ENCODE measurements at regions not wholly inside any gene's neighbourhood (a gene's known extent, or its start where the extent isn't known, plus 50 kb on each side); places are given as distances from the start of the nearest gene placed in this dataset.

DNA sequence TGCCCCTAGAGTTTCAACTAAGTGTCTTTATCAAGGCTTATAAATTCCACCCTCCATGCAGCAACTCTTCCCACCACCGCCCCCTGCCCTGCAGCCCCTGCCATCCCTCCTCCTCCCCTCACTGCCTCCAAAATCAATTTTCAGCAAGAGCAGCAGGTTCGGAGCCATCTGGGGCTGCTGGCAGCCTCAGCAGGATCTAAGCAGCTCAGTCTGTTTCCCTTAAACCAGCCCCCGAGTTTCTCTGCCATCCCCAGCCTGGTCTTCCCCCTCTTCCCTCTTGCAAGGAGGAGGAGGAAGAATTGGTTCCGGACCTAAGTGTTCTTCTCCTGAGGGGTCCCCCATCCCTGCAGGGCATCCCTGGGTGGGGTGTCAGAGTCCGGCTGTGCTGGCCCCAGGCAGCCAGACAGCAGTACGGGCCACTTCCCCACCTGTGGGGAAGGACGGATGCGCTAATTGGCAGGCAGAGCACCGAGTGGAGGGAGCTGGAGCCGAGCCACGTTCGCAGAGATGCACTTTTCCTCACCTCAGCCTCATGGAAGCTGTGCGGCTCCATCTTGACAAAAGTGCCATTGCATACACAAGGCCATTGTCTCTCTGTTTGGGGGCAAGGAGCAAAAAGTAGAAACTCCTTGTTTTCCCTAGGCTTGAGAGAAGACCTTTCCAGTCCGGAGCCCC, 189.3 kb downstream of the KCNA5 start:
- no peak for DNase-seq

DNA sequence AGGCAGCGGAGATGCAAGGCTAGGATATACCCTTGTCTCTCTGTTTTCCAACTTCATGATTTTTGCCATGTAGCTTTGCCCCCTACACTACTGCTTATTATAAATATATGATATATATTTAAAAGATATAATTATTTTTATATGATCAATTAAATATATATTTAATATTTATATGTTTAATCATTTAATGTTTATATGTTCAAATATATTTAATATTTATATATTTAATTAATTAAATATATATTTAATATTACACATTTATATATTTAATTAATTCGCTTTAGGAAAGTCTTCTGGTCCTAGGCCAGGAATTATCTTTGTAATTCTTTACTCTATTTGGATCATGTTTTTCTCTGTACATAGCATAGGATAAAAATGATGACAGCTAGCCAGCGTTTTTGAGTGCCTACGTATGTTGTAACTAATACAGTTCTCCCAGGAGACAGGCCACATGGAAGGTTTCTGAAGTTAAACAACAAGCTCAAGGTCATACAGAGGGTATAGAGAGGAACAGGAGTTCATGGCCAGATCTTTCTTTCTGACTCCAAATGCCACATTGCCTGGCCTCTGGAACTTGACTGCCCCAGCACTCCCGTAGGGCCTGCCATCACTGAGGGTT, 192.5 kb downstream of the KCNA5 start:
- no peak for DNase-seq

DNA sequence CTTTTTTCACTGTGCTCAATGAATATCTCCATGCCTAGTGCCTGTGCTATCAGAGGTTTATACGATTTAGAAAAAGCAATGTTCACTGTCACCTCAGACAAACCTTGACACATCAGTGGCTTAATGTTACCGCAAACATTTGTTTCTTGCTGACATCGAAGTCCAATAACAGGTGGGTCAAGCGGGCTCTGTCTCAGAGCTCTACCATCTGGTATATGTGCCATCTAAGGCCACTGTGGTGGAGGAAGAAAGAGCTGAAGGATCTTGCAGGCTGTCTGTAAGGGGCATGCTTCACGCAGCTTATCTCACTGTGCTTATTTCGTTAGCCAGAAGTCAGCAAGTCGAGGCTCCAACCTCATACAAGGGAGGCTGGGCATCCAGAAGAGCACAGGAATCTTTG, 189.5 kb upstream of the NTF3 start:
- no peak for DNase-seq

DNA sequence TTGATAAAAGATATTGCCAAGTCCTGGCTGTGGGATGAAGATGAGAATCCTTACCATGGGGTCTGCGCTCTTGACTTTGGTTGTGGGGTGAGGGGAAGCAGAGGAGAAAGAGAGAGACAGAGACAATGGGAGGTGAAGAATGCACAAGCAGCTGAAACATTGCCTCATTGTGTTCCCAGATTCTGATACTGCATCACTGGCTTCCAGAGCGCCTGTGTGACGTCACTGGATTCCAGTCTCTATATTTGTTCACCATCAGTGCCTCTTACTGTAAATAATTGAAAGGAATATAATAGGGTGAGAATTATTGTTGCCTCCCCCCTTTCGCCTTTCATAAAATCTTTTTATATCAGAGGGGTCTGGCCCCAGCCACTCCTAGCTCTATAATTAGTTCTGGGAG, 188.9 kb upstream of the NTF3 start:
- no peak for DNase-seq

DNA sequence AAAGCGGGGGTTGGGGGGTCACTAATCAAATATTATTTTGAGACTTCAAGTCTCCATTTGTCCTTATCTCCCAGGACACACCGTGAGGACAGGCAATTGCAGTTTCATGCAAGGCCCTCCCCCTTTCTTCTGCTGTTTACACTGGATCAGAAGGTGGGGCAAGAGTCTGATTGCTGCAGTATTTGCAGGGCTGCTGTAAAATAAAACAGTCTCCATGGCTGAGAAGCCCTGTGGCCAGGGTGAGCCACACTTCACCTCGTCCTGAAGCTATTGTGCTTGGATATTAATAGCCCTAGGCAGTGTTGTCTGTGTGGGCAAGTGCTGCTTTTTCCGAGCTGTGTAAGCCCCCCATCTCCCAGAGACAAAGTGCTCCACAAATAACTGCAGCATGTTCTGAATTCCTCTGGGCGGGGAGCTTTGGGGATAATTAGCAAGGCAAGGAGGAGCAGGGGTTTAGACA, 187.4 kb upstream of the NTF3 start:
- DNase-seq, result no peak

DNA sequence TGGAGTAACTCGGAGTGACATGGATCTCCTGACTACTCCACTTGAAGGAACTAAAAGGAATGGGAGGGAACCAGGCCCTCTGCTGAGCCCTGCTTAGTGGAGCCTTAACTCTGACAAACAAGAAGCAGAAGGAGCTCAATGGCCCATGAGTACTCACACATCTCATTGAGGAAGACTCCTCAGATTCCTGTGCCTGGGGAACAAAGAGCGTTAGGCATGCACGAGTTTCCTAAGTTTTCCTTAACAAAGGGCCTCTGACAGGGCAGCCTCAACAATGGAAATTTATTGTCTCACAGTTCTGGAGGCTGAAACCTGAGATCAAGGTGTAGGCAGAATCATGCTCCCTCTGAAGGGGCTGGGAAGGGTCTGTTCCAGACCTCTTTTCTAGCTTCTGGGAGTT, 185.7 kb upstream of the NTF3 start:
- DNase-seq, result no peak

DNA sequence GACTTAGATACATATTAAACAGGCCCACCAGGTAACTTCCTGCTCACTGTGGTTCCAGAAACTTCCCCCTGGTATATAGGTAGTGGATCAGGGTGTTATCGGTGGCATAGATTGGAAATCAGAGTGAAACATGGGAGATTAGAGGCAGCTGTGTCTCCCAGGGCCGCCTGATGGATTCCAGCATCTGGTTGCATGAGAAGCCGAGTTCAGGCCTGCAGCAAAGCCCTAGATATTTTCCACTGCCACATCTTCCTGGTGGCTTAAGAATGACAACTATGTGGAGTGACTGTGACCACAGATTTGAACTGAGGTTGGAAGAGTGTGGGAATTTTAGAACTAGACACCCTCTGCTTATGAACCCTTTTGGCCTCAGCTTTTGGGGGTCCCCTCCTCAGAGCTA, 184.8 kb upstream of the NTF3 start:
- DNase-seq, result no peak

DNA sequence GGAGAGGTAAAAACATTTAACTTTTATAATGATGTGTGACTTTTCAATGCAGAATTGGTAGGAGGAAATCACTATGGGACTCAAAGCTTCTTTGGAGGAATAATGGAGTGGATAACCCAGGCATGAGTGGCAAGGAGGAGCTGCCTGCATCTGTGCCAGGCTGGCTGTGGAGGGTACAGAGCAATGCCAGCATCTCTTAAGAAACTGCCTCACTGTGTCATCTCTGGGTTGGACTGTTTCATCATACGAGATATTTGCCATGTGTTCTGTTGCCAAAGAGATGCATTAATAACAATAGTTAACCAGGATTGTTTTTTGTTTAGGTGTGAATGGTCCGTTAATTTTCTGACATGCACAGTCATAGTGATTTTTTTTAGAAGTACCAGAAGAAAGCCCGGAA, 183.7 kb upstream of the NTF3 start:
- DNase-seq, result no peak

DNA sequence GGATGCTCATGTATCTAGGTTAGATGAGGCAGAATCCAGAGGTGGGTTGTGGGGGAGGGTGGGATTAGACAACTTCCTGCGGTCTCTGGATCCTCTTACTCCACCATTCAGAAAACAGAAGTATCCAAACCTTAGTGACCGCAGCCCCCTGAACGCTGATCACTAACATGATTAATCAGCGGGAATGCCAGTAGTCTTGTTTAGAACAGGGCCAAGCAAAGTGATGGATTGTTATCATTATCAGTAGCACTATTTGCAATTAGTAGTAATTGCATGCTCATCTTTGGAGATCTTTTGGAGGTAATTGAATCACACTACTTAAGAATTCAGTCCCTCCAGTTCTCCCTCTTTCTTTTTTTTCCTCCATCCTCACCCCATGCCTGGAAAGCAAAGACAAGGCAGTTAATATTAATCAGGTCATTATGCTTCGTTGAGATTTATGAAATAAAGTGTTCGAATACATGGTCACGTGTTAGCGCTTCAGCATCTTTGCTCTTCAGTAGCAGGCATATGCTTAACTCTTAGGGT, 182.8 kb upstream of the NTF3 start:
- DNase-seq, result no peak

DNA sequence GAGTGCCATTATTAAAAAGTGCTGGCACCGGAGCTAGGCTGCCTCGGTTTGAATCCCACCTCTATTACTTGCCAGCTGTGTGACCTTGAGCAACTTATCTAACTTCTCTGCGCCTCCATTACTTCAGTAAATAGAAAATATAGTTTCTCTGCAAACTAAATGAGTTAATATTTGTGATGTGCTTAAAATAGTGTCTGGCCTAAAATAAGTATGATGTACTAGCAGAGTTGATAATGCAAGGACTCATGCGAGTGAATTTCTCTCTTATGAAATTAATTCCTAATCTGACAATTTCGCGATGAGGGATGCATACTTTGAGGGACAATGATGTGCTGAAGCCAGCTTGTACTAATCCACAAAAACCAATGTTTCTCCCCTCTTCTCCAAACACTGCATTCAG, 180.8 kb upstream of the NTF3 start:
- DNase-seq, result no peak

DNA sequence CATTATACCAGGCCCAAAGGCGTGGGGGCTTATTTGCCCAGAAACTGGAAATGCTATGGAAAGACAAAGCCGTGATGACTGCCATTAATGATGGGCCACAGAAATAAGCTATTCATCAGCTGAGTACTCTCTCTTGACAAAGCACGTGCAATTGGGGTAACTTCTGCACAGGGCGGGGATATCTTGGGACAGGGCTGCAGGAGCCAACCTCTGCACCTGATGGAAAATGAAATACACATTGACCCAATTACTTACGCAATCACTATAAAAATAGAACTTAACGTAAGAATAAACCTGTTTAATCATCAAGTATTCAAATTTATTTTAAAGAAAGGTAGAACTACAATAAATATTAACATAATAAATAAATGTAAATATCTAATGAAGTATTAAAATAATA, 180.1 kb upstream of the NTF3 start:
- DNase-seq, result no peak

DNA sequence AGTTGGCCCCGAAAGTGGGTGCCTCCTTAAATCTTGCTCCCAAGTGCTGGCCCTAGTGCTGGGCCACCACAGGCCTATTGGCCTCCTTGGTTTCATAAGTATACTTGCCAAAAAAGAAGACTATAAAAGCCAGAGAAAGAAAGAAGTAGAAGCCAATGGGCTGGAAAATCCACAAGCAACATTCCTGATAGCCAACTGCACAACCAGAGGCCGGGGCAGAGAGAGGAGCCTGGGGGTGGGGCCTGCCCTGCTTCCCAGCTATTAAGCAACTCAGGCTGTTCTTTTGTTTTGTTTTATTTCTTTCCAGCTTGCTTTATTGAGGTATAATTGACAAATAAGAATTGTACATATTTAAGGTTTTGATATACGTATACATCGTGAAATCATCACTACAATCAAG, 177.2 kb upstream of the NTF3 start:
- DNase-seq, result no peak

DNA sequence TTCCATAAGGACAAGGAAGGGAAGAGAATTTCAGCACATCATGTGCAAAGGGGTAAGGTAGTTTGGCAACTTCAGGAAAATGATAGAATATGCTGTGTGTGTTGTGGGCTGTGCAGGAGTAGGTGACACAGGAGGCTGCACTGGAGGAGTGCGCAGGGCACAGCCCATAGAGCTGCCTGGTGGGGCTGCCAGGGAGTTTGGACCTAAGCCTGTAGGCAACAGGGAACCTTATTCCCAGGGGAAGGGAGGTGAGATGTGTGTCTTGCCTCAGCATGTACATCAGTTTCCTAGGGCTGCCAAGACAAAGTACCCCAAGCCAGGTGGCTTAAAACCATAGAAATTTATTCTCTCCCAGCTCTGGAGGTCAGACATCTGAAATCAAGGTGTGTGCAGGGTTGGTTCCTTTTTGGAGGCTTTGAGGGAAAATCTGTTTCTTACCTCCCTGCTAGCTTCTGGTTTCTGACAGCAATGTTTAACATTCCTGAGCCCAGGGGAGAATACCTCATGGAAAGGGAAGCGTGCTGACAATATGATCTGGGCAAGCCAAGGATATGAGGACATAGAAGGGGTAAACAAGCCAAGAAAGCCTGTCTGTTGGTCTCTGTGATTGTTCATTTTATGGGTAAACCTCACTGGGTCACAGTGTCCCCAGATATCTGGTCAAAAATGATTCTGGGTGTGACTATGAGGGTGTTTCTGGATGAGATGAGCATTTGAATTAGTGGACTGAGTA, 174.0 kb upstream of the NTF3 start:
- DNase-seq, result no peak

DNA sequence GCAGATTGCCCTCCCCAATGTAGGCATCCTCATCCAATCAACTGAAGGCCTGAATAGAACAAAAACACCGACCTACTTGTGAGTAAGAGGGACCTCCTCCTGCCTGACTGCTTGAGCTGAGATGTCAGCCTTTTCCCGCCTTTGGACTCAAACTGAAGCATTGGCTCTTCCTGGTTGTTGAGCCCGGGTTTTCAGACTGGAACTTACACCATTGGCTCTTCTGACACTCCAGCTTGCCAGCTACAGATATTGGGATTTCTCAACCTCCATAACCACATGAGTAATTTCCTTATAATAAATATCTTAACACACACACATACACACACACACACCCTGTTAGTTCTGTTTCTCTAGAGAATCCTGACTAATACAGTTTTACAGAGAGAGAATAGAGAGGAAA, 173.4 kb upstream of the NTF3 start:
- DNase-seq, result no peak

DNA sequence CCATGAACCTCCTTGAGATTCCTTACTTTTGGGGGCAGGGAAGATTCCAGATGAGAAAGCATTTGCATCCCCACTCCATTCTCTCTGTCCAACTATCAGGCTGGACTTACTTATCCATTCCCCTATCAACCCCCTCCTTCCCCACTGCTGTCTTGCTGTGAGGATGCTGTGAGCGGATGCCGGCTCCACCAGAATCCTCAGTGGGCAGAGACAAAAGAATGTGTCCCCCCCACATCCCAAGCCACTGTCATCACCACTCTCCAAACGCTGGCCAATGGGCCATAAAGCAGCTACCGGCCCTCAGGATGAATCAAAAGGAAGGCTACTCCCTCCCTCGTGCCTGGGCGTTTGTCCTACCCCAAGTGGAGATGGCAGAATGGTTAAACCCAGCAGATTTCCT, 173.0 kb upstream of the NTF3 start:
- no peak for DNase-seq

DNA sequence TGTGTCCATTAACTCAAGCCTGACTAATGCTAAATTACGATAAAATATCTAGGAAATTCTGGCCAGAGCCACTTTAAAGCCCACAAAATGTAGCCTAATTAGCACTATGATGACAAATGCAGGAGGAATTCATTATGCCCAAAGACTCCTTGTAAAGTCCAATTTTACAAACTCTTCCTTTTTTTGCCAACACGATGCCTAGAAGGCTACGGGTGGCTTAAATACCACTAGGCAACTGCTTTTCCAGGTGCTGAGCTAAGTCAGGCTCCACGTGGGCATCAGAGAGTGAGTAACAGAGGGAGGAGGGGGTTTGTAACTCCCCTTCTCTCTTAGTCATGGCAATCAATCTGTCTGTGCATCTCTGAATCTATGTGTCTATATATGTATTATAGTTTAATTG, 172.4 kb upstream of the NTF3 start:
- no peak for DNase-seq

DNA sequence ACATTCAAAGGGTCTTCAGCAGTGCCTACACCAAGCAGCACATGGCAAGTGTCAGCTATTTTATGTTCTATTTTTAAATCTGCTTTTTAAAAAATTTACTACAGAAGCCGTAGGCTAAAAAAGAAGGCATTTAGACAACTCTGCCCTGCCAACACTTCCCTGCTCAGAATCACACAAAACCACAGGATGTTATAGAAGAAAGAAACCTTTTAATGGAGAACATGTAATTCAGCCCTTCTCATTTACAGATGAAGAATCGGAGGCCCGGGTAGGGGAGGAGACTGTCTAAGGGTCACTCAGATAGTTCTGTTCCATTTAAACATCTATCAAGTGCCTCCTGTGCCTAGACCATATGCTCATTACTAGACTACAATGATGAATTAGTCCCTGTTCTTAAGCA, 171.8 kb upstream of the NTF3 start:
- DNase-seq, result peak; percentile 38

DNA sequence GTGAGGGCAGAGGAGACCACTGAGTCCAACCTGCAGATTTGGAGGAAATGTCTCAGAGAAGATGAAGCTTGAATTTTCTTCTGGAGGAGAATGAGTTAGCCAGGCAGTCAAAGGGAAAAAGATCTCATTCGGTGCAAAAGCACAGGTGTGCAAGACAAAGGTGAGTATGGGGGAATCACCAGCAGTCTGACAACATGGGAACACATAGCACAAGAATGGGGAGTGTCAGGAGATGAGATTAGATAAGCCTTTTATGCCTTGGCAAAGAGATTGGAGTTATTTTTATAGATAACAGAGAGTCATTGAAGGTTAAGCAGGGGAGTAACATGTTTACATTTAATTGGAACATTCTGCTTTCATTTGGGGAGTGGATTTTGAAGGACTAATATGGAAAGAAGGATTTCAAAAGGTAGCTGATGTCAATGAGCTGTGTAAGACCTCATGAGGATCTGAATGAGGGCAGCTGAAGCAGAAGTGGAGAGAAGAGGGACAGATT, 171.3 kb upstream of the NTF3 start:
- peak; percentile 34 for DNase-seq

DNA sequence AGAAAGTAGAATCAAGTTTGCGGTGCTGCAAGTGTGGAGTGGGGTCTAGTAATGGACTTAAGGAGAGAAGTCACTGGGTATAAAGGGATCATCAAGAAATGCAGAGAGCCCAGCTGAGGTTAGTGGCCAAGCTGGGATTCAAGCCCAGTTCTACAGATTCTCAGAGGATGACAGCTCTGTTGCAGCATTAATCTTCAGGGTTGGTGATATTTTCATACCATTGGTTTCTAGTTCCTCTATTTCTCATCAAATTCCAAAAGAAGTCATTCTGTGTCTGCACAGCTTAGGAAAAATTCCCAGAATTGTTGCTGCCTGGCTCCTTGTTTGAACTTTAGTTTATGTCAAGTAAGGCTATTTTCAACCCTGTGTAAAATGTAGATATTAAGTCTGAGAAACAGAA, 169.5 kb upstream of the NTF3 start:
- DNase-seq, result no peak

DNA sequence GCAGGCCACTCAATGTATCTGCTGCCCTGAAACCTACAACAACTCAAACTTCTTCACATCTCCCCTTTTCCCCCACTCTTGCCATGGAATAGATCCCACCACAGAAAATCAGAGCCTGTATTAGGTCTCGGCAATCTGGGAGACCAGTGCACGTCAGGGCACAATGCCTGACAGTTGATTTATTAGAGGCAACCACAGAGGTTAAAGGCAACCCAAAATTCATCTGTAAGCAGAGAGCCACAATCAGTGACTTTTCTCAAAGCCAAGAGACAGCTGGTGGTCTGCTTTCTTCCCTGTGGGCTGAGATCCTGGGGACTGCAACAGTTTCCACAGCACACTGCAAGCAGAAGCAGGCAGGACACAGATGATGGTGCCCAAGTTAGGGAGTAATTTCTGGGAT, 169.0 kb upstream of the NTF3 start:
- no peak for DNase-seq

DNA sequence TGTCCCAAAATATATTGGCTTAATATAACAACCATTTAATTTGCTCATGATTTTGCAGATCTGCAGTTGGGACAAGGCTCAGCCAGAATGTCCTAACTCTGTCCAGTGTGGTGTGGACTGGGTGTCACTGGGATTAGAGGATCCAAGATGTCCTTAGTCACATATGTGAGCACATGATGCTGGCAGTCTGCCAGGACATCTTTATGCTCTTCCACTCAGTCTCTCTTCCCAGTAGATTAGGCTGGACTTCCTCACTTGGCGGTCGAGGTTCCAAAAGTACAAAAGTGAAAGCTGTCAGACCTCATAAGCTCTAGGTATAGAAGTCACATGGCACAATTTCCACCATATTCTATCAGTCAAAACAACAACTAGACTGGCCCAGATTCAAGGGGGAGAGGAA, 167.9 kb upstream of the NTF3 start:
- DNase-seq, result no peak

DNA sequence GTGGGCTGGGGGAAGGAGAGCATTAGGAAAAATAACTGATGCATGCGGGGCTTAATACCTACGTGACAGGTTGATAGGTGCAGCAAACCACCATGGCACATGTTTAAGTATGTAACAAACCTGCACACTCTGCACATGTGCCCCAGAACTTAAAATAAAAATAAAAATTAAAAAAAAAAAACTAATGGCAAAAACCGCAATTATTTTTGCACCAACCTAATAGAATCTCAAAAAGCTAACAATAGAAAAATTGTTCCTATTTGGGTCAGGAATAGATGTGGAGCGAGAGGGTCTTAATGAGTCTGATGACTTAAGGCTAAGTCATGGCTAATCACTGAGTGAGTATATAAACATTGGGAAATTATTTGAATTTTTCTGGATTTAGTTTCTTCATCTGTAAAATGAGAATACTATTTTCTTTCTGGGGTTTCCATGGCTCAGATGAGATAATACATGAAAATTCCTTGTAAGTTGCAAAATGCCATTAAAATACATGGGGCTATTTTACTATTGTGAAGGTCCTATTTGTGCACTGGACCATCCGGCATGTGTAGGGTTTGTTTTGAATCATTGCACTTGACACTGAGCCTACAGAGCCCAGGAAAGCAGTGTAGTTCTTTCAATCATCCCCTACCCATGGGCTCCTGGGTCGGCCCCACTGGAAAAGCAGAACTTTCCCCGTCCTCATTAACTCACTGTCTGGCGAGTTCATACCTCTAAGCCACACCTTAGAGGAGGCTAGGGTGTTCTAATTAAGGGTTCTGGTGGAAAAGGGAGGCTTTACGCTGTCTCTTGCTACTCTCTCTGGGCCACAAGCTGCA, 164.1 kb upstream of the NTF3 start:
- no peak for DNase-seq

Data from DMS79 treated with DMSO at 0.1 percent for 48 hours (cell line).